ENCODE measurements at regions not wholly inside any gene's neighbourhood (a gene's known extent, or its start where the extent isn't known, plus 50 kb on each side); places are given as distances from the start of the nearest gene placed in this dataset.
A peak's percentile ranks its signal among the peaks of the same experiment; 100 is the strongest.

- Histone ChIP-seq H3K9me3 (ENCODE audit: insufficient read depth in 2 of 2, low read depth in 1 of 2, low read length in 1 of 2) (no peaks in the 10 kb centered on the region), H2BK15ac (ENCODE audit: low read length) (no peak overlapping the region), H3K27me3 (replicated peaks in 1 of 4; ENCODE audit: control insufficient read depth in 3 of 4, extremely low read depth in 1 of 4, insufficient read depth in 3 of 4, low read length in 3 of 4) (no peaks in the 10 kb centered on the region), H3K14ac (ENCODE audit: insufficient read length) (no peak overlapping the region), H4K8ac (ENCODE audit: extremely low read depth, insufficient read depth, low read length) (no peak overlapping the region), H4K91ac (replicated peaks; ENCODE audit: insufficient read length, low read length) (no peak overlapping the region), H2AFZ (ENCODE audit: low read length) (no peak overlapping the region), H3K79me2 (ENCODE audit: control insufficient read depth in 1 of 2, insufficient read depth in 2 of 2, low read length in 2 of 2) (no peaks in the 10 kb centered on the region), H3K36me3 (ENCODE audit: control insufficient read depth in 2 of 4, insufficient read depth in 4 of 4, low read length in 3 of 4) (no peaks in the 10 kb centered on the region), H3K27ac (ENCODE audit: low read depth, low read length) (no peak overlapping the region), H2BK12ac (ENCODE audit: low read depth, low read length) (0 out of 2 replicates have a peak overlapping the region, but pooled peaks have one; percentile 21), H3K4ac (replicated peaks; ENCODE audit: insufficient read length, low read depth, low read length) (no peak overlapping the region), H2BK120ac (replicated peaks; ENCODE audit: low read depth, low read length) (no peak overlapping the region), H3K23me2 (ENCODE audit: low read depth, low read length) (peaks cover 1% of the 10 kb centered on the region; the same call in 1 of the 2 replicates), H2BK5ac (ENCODE audit: low read depth, low read length) (no peak overlapping the region), H3K4me1 (replicated peaks in 1 of 4; ENCODE audit: control insufficient read depth in 3 of 4, insufficient read depth in 4 of 4, low read length in 3 of 4) (peaks cover 0 to 9% (median 5%) of the 10 kb centered on the region in 4 experiments; a peak in 5 of 7 replicates), H4K5ac (ENCODE audit: insufficient read length, low read depth, low read length) (no peak overlapping the region), H4K20me1 (replicated peaks in 1 of 2; ENCODE audit: control insufficient read depth in 1 of 2, insufficient read depth in 2 of 2, low read length in 2 of 2) (no peaks in the 10 kb centered on the region), H3K56ac (replicated peaks; ENCODE audit: insufficient read length, low read depth, low read length) (no peak overlapping the region), H2AK5ac (ENCODE audit: low read depth, low read length) (no peak overlapping the region), H3K4me2 (ENCODE audit: insufficient read depth in 1 of 2, low read depth in 2 of 2, low read length in 2 of 2) (no peak overlapping the region), H3K23ac (ENCODE audit: insufficient read length) (no peak overlapping the region), H3K4me3 (ENCODE audit: extremely low read depth in 1 of 4, insufficient read depth in 2 of 4, low read depth in 3 of 4, low read length in 4 of 4) (no peak overlapping the region), H3K79me1 (ENCODE audit: low read depth, low read length) (no peaks in the 10 kb centered on the region), H3K9ac (replicated peaks in 1 of 4; ENCODE audit: extremely low read depth in 1 of 4, low read depth in 3 of 4, low read length in 3 of 4) (no peak overlapping the region), H3K18ac (ENCODE audit: extremely low read depth, low read length) (no peak overlapping the region), H2BK20ac (ENCODE audit: low read length) (no peak overlapping the region)
- ChIA-PET POLR2A (ENCODE audit: partially characterized antibody) (no interaction called here), CTCF (ENCODE audit: partially characterized antibody) (no interaction called here)
- WGBS, 2 experiments (ENCODE audit: extremely low coverage in 1 of 2, insufficient coverage in 1 of 2, insufficient read length in 1 of 2, insufficient replicate concordance in 2 of 2, low coverage in 1 of 2, low lambda C conversion rate in 2 of 2, missing lambda C conversion rate in 1 of 2): 100% methylated on average over 1 of the region's 1 CpG; no CpG with 5 or more reads in 1 of the 2 experiments
- no peak for TF ChIP-seq POLR2AphosphoS5 (IDR thresholded peaks at IDR 0.05; ENCODE audit: low read depth, low read length)
- TF ChIP-seq ASH2L (IDR thresholded peaks at IDR 0.05; ENCODE audit: low read length): no peak
- TF ChIP-seq BACH1 (IDR thresholded peaks at IDR 0.05; ENCODE audit: low read length): no peak
- peak; percentile 33; the same call in 1 of the 2 replicates for TF ChIP-seq ATF3 (IDR thresholded peaks at IDR 0.05; ENCODE audit: insufficient read depth, low read depth, low read length)
- TF ChIP-seq USF2 (IDR thresholded peaks at IDR 0.05; ENCODE audit: low read length): peak; percentile 72
- TF ChIP-seq RAD21 (IDR thresholded peaks at IDR 0.05 in 1 of 2, conservative IDR thresholded peaks at IDR 0.05 in 1 of 2; ENCODE audit: low read depth in 2 of 2, low read length in 2 of 2): no peak
- no peak for TF ChIP-seq NANOG (IDR thresholded peaks at IDR 0.05; ENCODE audit: insufficient read depth, low read depth, low read length, poor library complexity, severe bottlenecking)
- DNase-seq (ENCODE audit: low read depth in 1 of 2, low spot score in 2 of 2): no peak
- FAIRE-seq: no peak
Measured at GRCh38 chr22:27197618-27198017, 540.2 kb downstream of the MIAT start.

All from H1 (cell line).